HG03064 (cell line): ENCODE measurements at regions not wholly inside any gene's neighbourhood (a gene's known extent, or its start where the extent isn't known, plus 50 kb on each side); places are given as distances from the start of the nearest gene placed in this dataset.
"Not testable (repeated sequence)": the region's sequence is repeated elsewhere in the genome, so short reads cannot be mapped to it uniquely, and the experiment has no call there.

Experiments
- ATAC-seq: cut with Tn5 transposase; IDR thresholded peaks from one replicate; pipeline ENCODE4 v1.9.1; 2021; ENCODE audit warnings: low read depth; ENCODE audit not compliant: unreplicated experiment

- ATAC-seq: no peak
Observed at GRCh38 chr15:95606551-95606950, 723.9 kb upstream of the NR2F2 start.

GRCh38 chr15:95608371-95608770 is 722.1 kb upstream of the NR2F2 start:
- ATAC-seq: no peak

- no peak for ATAC-seq
Observed at GRCh38 chr15:95609096-95609495, 721.4 kb upstream of the NR2F2 start.

GRCh38 chr15:95610945-95611344 is 719.6 kb upstream of the NR2F2 start:
- ATAC-seq: no peak

- ATAC-seq: no peak
Observed at GRCh38 chr15:95615436-95615835, 715.1 kb upstream of the NR2F2 start.

- no peak for ATAC-seq
Observed at GRCh38 chr15:95616306-95616705, 714.2 kb upstream of the NR2F2 start.

- no peak for ATAC-seq
Observed at GRCh38 chr15:95620934-95621579, 709.4 kb upstream of the NR2F2 start.

- ATAC-seq: no peak
Observed at GRCh38 chr15:95622843-95623242, 707.7 kb upstream of the NR2F2 start.

GRCh38 chr15:95624100-95624499 is 706.4 kb upstream of the NR2F2 start:
- ATAC-seq: no peak

GRCh38 chr15:95624616-95625361 is 705.7 kb upstream of the NR2F2 start:
- ATAC-seq: no peak

- ATAC-seq: no peak
Observed at GRCh38 chr15:95626501-95627361, 703.8 kb upstream of the NR2F2 start.

- ATAC-seq: no peak
Observed at GRCh38 chr15:95629503-95630168, 700.9 kb upstream of the NR2F2 start.

GRCh38 chr15:95630683-95631082 is 699.8 kb upstream of the NR2F2 start:
- no peak for ATAC-seq

- ATAC-seq: no peak
Observed at GRCh38 chr15:95635666-95636065, 694.8 kb upstream of the NR2F2 start.

GRCh38 chr15:95636107-95636506 is 694.4 kb upstream of the NR2F2 start:
- no peak for ATAC-seq

GRCh38 chr15:95637234-95637633 is 693.3 kb upstream of the NR2F2 start:
- ATAC-seq: not testable (repeated sequence)

- no peak for ATAC-seq
Observed at GRCh38 chr15:95639208-95639607, 691.3 kb upstream of the NR2F2 start.

GRCh38 chr15:95644100-95644875 is 686.2 kb upstream of the NR2F2 start:
- no peak for ATAC-seq

GRCh38 chr15:95645791-95646338 is 684.6 kb upstream of the NR2F2 start:
- no peak for ATAC-seq
